Left ventricle myocardium inferior (tissue), 1 donor: ENCODE measurements at regions not wholly inside any gene's neighbourhood (a gene's known extent, or its start where the extent isn't known, plus 50 kb on each side); places are given as distances from the start of the nearest gene placed in this dataset.

Source experiments
- DNase-seq: peaks from one replicate; pipeline ENCODE4 v3.0.0-alpha.2; 2020
- H3K27ac ChIP-seq: fragments of 200-600 bp; replicated peaks from 2 replicates; pipeline ENCODE4 v1.8.0; 2021
- H3K27me3 ChIP-seq: fragments of 200-600 bp; 2 replicates; pipeline ENCODE4 v1.8.0; 2021; ENCODE audit warnings: low read depth
- H3K36me3 ChIP-seq: fragments of 200-600 bp; 2 replicates; pipeline ENCODE4 v1.8.0; 2021
- H3K4me1 ChIP-seq: fragments of 200-600 bp; 2 replicates; pipeline ENCODE4 v1.8.0; 2021
- H3K4me3 ChIP-seq: fragments of 200-600 bp; 2 replicates; pipeline ENCODE4 v1.8.0; 2021; ENCODE audit warnings: mild to moderate bottlenecking, moderate library complexity
- H3K9me3 ChIP-seq: fragments of 200-600 bp; replicated peaks from 2 replicates; pipeline ENCODE4 v1.8.0; 2021
- CTCF ChIP-seq: fragments of 200-600 bp; IDR thresholded peaks from 2 replicates; pipeline ENCODE4 v1.8.0; 2021; ENCODE audit warnings: antibody characterized with exemption, mild to moderate bottlenecking, borderline replicate concordance
- intact Hi-C: fragments of 100-400 bp; cut with micrococcal nuclease; formaldehyde crosslinking; loops from one replicate; pipeline ENCODE4 v1.11.0; 2022
- donor health status: DM: no; HTN: yes; CAD: no; lungs with severe emphysema.

- no peaks in the 10 kb centered on the region for H3K9me3 ChIP-seq
- intact Hi-C loops, result no loop called here
- TF ChIP-seq CTCF, result peak; percentile 58
Observed at GRCh38 chr13:38530492-38530891, 156.4 kb upstream of the FREM2 start.

GRCh38 chr13:38535261-38535660, 151.6 kb upstream of the FREM2 start:
- Histone ChIP-seq H3K9me3 (no peaks in the 10 kb centered on the region), H3K27me3 (peaks cover 8% of the 10 kb centered on the region), H3K27ac (no peak overlapping the region), H3K4me1 (no peaks in the 10 kb centered on the region), H3K4me3 (no peak overlapping the region), H3K36me3 (no peaks in the 10 kb centered on the region)
- intact Hi-C loops, result no loop called here
- TF ChIP-seq CTCF, result no peak
- DNase-seq, result no peak

More at GRCh38 chr13:38530492-38530891, 156.4 kb upstream of the FREM2 start:
- no peak overlapping the region for H3K4me3 ChIP-seq
- no peak for DNase-seq
- H3K27me3 ChIP-seq, result peaks cover 8% of the 10 kb centered on the region
- no peak overlapping the region for H3K27ac ChIP-seq
- no peaks in the 10 kb centered on the region for H3K4me1 ChIP-seq
- no peaks in the 10 kb centered on the region for H3K36me3 ChIP-seq

- Histone ChIP-seq H3K4me1 (no peaks in the 10 kb centered on the region), H3K36me3 (no peaks in the 10 kb centered on the region), H3K9me3 (no peaks in the 10 kb centered on the region), H3K27me3 (no peaks in the 10 kb centered on the region), H3K4me3 (no peak overlapping the region), H3K27ac (no peak overlapping the region)
- no peak for DNase-seq
- intact Hi-C loops, result no loop called here
- TF ChIP-seq CTCF, result no peak
Observed at GRCh38 chr13:38537051-38537450, 149.8 kb upstream of the FREM2 start.

GRCh38 chr13:38538422-38538821, 148.5 kb upstream of the FREM2 start:
- Histone ChIP-seq H3K4me1 (no peaks in the 10 kb centered on the region), H3K36me3 (no peaks in the 10 kb centered on the region), H3K9me3 (no peaks in the 10 kb centered on the region), H3K4me3 (no peak overlapping the region), H3K27ac (no peak overlapping the region), H3K27me3 (no peaks in the 10 kb centered on the region)
- no peak for TF ChIP-seq CTCF
- intact Hi-C loops, result no loop called here
- DNase-seq, result no peak

GRCh38 chr13:38539632-38540031, 147.2 kb upstream of the FREM2 start:
- intact Hi-C loops, result no loop called here
- Histone ChIP-seq H3K27ac (no peak overlapping the region), H3K27me3 (no peaks in the 10 kb centered on the region), H3K9me3 (no peaks in the 10 kb centered on the region), H3K4me3 (no peak overlapping the region), H3K36me3 (no peaks in the 10 kb centered on the region), H3K4me1 (no peaks in the 10 kb centered on the region)
- no peak for TF ChIP-seq CTCF
- DNase-seq, result no peak

- TF ChIP-seq CTCF, result no peak
- no peak for DNase-seq
- H3K27me3 ChIP-seq, result no peaks in the 10 kb centered on the region
Observed at GRCh38 chr13:38542601-38543000, 144.3 kb upstream of the FREM2 start.

More at GRCh38 chr13:38542601-38543000, 144.3 kb upstream of the FREM2 start:
- intact Hi-C loops, result no loop called here
- Histone ChIP-seq H3K4me1 (no peaks in the 10 kb centered on the region), H3K27ac (no peak overlapping the region), H3K9me3 (no peaks in the 10 kb centered on the region), H3K36me3 (no peaks in the 10 kb centered on the region), H3K4me3 (no peak overlapping the region)
